Tibial artery (tissue), 4 donors: ENCODE measurements at regions not wholly inside any gene's neighbourhood (a gene's known extent, or its start where the extent isn't known, plus 50 kb on each side); places are given as distances from the start of the nearest gene placed in this dataset.

ENCODE experiments used
- DNase-seq, 2 donors: peaks; one replicate each; pipeline ENCODE4 v3.0.0-alpha.2; 2019
- H3K27ac ChIP-seq, 2 donors: fragments of 200-600 bp; sonication (generic) in 1 of 2; 1 replicate in 1 of 2; 2 replicates in 1 of 2; pipeline ENCODE4 v1.5.1; 2018 to 2019; ENCODE audit warnings: mild to moderate bottlenecking in 1 of 2
- H3K27me3 ChIP-seq, 2 donors: fragments of 200-600 bp; sonication (generic) in 1 of 2; one replicate each; pipeline versions ENCODE4 v1.5.1 to v1.6.0; 2016 to 2019
- H3K36me3 ChIP-seq, 3 donors: fragments of 200-600 bp; sonication (generic) in 2 of 3; one replicate each; pipeline ENCODE4 v1.5.1; 2016 to 2019; ENCODE audit warnings: mild to moderate bottlenecking in 2 of 3
- H3K4me1 ChIP-seq, 4 donors: fragments of 200-600 bp; sonication (generic) in 2 of 4; 1 replicate in 3 of 4; 2 replicates in 1 of 4; pipeline ENCODE4 v1.5.1; 2016 to 2019
- H3K4me3 ChIP-seq, 2 donors: fragments of 200-600 bp; sonication (generic) in 1 of 2; 1 replicate in 1 of 2; 2 replicates in 1 of 2; pipeline ENCODE4 v1.5.1; 2018 to 2019; ENCODE audit warnings: mild to moderate bottlenecking in 2 of 2
- H3K9me3 ChIP-seq, 3 donors: fragments of 200-600 bp; sonication (generic) in 1 of 3; one replicate each; pipeline ENCODE4 v1.5.1; 2016 to 2019
- intact Hi-C: fragments of 100-400 bp; cut with DNase I; formaldehyde crosslinking; loops from one replicate; pipeline ENCODE4 v1.15.0; 2023; ENCODE audit warnings: low total_unique reads
- TF ChIP-seq, protein P1 (sequence below), 2 experiments: fragments of 200-600 bp in 1 of 2; fragments of 450-650 bp in 1 of 2; IDR thresholded peaks; one replicate each; pipeline ENCODE4 v1.5.1; 2017 to 2019; ENCODE audit warnings: antibody characterized with exemption in 2 of 2, mild to moderate bottlenecking in 1 of 2, moderate library complexity in 1 of 2

DNA sequence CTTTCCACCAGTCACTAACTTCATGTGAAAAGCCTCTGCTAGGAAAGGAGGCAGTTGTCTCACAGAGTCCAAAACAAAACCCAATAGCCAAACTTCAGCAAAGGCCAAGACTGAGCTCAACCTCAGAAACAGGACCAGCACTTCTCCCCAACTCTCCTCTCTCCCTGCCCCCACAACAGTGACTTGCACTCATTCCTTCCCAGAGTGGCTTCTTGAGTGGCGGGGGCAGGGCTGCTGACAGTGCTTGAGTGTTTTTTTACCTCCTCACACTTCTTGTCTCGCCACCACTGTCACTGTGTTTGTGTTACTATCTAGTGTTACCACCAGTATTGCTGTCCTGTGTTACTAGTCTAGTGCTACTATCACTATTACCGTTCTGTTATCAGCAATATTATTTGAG, 206.8 kb downstream of the KLF6 start:
- TF ChIP-seq, protein P1, sequence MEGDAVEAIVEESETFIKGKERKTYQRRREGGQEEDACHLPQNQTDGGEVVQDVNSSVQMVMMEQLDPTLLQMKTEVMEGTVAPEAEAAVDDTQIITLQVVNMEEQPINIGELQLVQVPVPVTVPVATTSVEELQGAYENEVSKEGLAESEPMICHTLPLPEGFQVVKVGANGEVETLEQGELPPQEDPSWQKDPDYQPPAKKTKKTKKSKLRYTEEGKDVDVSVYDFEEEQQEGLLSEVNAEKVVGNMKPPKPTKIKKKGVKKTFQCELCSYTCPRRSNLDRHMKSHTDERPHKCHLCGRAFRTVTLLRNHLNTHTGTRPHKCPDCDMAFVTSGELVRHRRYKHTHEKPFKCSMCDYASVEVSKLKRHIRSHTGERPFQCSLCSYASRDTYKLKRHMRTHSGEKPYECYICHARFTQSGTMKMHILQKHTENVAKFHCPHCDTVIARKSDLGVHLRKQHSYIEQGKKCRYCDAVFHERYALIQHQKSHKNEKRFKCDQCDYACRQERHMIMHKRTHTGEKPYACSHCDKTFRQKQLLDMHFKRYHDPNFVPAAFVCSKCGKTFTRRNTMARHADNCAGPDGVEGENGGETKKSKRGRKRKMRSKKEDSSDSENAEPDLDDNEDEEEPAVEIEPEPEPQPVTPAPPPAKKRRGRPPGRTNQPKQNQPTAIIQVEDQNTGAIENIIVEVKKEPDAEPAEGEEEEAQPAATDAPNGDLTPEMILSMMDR (IDR thresholded peaks at IDR 0.05), result no peak
- Histone ChIP-seq H3K27ac (no peak overlapping the region), H3K4me3 (no peak overlapping the region), H3K36me3 (no peaks in the 10 kb centered on the region), H3K27me3 (no peaks in the 10 kb centered on the region), H3K9me3 (no peaks in the 10 kb centered on the region), H3K4me1 (peaks cover 0 to 8% (median 0%) of the 10 kb centered on the region in 4 donors)
- intact Hi-C loops, result loop anchor here (10.0 kb wide), 1 partner anchor 193 kb away; no protein-coding TSS in a partner anchor
- no peak for DNase-seq

DNA sequence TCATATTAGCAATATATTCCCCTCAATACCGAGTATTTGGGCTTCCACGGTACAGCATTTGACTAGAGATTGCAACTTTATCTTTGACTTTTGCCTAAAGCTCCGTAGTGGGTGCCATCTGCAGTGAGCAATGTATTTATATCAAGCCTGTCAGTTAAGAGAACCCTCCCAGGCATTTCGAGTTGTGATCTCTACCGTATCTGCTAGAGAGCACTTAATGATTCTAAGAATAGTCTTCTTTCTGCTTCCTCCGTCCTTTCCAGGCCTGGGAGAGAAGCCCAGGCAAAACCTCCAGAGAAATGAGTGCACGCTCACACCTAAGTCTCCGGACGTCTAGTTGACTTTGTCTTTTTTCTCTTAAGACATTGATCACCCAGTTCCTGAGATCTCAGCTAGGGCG, 210.6 kb downstream of the KLF6 start:
- Histone ChIP-seq H3K27me3 (no peaks in the 10 kb centered on the region), H3K36me3 (no peaks in the 10 kb centered on the region), H3K9me3 (no peaks in the 10 kb centered on the region), H3K4me3 (no peak overlapping the region), H3K4me1 (peaks cover 0 to 20% (median 11%) of the 10 kb centered on the region in 4 donors), H3K27ac (no peak overlapping the region)
- no peak for DNase-seq
- intact Hi-C loops, result loop anchor here (10.0 kb wide), 1 partner anchor 190 kb away; no protein-coding TSS in a partner anchor
- TF ChIP-seq, protein P1 (IDR thresholded peaks at IDR 0.05), result no peak

- Histone ChIP-seq H3K36me3 (no peaks in the 10 kb centered on the region), H3K9me3 (no peaks in the 10 kb centered on the region), H3K27me3 (no peaks in the 10 kb centered on the region), H3K4me1 (peaks cover 0 to 20% (median 11%) of the 10 kb centered on the region in 4 donors), H3K27ac (no peak overlapping the region), H3K4me3 (no peak overlapping the region)
- DNase-seq, result no peak
- TF ChIP-seq, protein P1 (IDR thresholded peaks at IDR 0.05), result no peak
- intact Hi-C loops, result loop anchor here (10.0 kb wide), 1 partner anchor 189 kb away; no protein-coding TSS in a partner anchor
Measured at GRCh38 chr10:3573498-3573897, 211.5 kb downstream of the KLF6 start.

DNA sequence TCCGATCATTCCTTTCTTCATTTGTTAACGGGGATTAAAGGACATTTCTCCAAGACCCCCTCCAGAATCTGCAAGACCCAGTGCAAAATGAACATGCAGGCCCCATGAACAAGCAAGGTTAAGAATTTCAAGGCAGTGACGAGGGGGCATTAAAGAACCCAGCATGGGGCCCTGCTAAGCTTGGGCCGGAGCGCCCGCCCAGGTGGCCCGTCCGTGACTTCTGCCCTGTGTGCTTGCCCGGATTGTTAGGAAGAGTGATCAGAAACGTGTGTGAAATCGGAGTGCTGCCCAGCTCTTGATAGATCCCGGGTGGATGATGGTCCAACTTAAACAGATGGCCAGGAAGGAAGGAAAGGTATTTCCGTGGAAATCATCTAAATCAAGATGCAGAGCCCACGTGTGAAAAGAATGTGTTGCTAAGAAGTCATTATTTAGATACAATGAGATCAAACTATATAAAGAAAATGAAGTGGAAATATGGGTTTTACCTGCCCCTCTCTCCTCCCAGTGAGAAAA, 213.6 kb downstream of the KLF6 start:
- TF ChIP-seq, protein P1 (IDR thresholded peaks at IDR 0.05), result no peak
- intact Hi-C loops, result loop anchor here (10.0 kb wide), 1 partner anchor 187 kb away; no protein-coding TSS in a partner anchor
- Histone ChIP-seq H3K27ac (peak overlapping the region in 1 of 2 donors; percentile 32), H3K27me3 (no peaks in the 10 kb centered on the region), H3K4me1 (peaks cover 0 to 20% (median 11%) of the 10 kb centered on the region in 4 donors), H3K36me3 (no peaks in the 10 kb centered on the region), H3K4me3 (no peak overlapping the region), H3K9me3 (peaks cover 0 to 1% (median 0%) of the 10 kb centered on the region in 3 donors)
- DNase-seq, result no peak

DNA sequence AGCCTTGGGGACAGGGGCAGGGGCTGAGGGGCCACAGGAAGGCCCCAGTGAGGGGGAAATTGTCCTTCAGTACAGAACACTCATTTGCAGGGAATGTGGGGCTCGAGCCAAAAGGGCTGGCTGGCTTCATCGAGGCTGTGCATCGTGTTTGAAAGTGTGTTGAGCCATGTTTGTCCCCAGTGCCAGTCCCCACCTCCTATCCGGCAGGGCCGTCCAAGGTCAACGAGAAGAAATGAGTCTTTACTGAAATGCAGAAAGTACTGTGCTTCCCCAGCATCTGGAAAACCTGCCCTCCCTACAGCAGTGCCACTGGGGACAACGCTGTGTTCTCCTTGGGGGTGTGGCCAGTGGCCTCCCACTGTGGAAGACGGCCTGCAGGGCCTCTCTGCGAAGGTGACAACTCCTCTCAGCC, 214.1 kb downstream of the KLF6 start:
- DNase-seq, result peak; percentile 34 to 74
- no peak overlapping the region for H3K4me3 ChIP-seq
- intact Hi-C loops, result loop anchor here (10.0 kb wide), 1 partner anchor 186 kb away; no protein-coding TSS in a partner anchor
- peaks cover 0 to 20% (median 11%) of the 10 kb centered on the region in 4 donors for H3K4me1 ChIP-seq
- H3K9me3 ChIP-seq, result peaks cover 0 to 6% (median 0%) of the 10 kb centered on the region in 3 donors
- no peaks in the 10 kb centered on the region for H3K27me3 ChIP-seq
- TF ChIP-seq, protein P1 (IDR thresholded peaks at IDR 0.05), result no peak
- no peaks in the 10 kb centered on the region for H3K36me3 ChIP-seq
- peak overlapping the region; percentile 17 to 32 for H3K27ac ChIP-seq
